ENCODE measurements at regions not wholly inside any gene's neighbourhood (a gene's known extent, or its start where the extent isn't known, plus 50 kb on each side); places are given as distances from the start of the nearest gene placed in this dataset.

DNA sequence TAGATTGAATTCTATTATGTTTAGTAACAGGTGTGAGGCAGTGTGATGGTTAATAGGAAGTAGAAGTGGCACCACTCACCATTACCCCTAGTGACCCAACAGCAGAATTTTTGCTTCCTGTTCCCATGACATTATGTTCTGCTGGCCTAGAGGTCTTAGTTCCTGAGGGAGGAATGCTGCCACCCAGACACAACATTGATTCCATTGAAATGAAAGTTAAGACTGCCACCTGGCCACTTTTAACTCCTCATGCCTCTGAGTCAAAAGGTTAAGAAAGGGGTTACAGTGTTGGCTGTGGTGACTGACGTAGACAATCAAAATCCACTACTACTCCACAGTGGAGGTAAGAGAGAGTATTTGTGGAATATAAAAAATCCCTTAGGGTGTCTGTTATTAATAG lies 218.9 kb upstream of the NMUR2 start:
- no peak for DNase-seq (ENCODE audit: low read depth in 1 of 2, low spot score in 1 of 2)
- Histone ChIP-seq H3K27me3 (ENCODE audit: insufficient read depth, poor library complexity, severe bottlenecking) (no peaks in the 10 kb centered on the region), H3K4me3 (replicated peaks; ENCODE audit: insufficient read depth, low read length) (no peak overlapping the region), H3K27ac (replicated peaks) (no peak overlapping the region)
- TF ChIP-seq, protein P1, sequence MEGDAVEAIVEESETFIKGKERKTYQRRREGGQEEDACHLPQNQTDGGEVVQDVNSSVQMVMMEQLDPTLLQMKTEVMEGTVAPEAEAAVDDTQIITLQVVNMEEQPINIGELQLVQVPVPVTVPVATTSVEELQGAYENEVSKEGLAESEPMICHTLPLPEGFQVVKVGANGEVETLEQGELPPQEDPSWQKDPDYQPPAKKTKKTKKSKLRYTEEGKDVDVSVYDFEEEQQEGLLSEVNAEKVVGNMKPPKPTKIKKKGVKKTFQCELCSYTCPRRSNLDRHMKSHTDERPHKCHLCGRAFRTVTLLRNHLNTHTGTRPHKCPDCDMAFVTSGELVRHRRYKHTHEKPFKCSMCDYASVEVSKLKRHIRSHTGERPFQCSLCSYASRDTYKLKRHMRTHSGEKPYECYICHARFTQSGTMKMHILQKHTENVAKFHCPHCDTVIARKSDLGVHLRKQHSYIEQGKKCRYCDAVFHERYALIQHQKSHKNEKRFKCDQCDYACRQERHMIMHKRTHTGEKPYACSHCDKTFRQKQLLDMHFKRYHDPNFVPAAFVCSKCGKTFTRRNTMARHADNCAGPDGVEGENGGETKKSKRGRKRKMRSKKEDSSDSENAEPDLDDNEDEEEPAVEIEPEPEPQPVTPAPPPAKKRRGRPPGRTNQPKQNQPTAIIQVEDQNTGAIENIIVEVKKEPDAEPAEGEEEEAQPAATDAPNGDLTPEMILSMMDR (IDR thresholded peaks at IDR 0.05; ENCODE audit: insufficient read depth, low read length) = no peak
- TF ChIP-seq GABPA (IDR thresholded peaks at IDR 0.05; ENCODE audit: low read depth) (no peak), POLR2AphosphoS5 (IDR thresholded peaks at IDR 0.05; ENCODE audit: low read depth) (no peak), SPI1 (IDR thresholded peaks at IDR 0.05; ENCODE audit: borderline replicate concordance, low read depth) (no peak)
- TF ChIP-seq, protein P2, sequence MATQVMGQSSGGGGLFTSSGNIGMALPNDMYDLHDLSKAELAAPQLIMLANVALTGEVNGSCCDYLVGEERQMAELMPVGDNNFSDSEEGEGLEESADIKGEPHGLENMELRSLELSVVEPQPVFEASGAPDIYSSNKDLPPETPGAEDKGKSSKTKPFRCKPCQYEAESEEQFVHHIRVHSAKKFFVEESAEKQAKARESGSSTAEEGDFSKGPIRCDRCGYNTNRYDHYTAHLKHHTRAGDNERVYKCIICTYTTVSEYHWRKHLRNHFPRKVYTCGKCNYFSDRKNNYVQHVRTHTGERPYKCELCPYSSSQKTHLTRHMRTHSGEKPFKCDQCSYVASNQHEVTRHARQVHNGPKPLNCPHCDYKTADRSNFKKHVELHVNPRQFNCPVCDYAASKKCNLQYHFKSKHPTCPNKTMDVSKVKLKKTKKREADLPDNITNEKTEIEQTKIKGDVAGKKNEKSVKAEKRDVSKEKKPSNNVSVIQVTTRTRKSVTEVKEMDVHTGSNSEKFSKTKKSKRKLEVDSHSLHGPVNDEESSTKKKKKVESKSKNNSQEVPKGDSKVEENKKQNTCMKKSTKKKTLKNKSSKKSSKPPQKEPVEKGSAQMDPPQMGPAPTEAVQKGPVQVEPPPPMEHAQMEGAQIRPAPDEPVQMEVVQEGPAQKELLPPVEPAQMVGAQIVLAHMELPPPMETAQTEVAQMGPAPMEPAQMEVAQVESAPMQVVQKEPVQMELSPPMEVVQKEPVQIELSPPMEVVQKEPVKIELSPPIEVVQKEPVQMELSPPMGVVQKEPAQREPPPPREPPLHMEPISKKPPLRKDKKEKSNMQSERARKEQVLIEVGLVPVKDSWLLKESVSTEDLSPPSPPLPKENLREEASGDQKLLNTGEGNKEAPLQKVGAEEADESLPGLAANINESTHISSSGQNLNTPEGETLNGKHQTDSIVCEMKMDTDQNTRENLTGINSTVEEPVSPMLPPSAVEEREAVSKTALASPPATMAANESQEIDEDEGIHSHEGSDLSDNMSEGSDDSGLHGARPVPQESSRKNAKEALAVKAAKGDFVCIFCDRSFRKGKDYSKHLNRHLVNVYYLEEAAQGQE (IDR thresholded peaks at IDR 0.05; ENCODE audit: insufficient replicate concordance, low read depth) = no peak

DNA sequence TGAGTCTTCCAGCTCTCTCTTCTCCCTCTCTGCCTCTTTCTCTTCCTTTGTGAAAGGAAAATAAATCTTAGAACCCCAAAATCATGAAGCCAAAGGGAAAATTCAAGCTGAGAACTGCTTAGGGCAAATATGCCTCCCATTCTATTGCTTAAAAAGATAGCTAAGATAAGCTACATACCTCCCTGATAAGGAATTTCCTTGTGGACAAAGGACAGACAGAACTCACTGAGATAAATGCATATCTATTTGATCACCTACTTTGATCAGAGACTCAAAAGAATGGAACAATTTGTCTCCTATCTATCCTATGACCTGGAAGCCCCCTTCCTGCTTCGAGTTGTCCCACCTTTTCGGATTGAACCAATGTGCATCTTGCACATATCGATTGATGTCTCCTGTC lies 220.6 kb upstream of the NMUR2 start:
- Histone ChIP-seq H3K27ac (replicated peaks) (no peak overlapping the region), H3K4me3 (replicated peaks; ENCODE audit: insufficient read depth, low read length) (no peak overlapping the region)

DNA sequence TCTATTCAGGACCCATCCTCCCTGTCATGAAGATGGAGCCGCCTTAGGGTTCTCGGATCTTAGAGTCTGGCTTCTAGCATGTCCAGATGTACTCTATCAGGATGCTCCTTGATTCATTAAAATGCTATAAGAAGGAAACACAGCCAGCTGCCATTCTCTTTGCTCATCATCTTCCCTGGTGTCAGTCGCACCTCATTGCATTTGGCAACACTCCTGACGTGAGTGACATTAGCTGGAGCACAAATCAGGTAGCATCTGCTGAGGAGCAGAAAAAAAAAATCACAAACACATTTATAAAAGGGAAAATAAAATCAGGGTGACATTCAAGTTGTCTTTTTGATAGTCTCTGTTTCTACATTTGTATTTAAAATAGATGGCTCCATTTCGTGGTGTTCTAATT lies 226.1 kb upstream of the NMUR2 start:
- DNase-seq (ENCODE audit: low read depth in 1 of 2, low spot score in 1 of 2) = no peak
- Histone ChIP-seq H3K27ac (replicated peaks) (no peak overlapping the region), H3K27me3 (ENCODE audit: insufficient read depth, poor library complexity, severe bottlenecking) (no peaks in the 10 kb centered on the region), H3K4me3 (replicated peaks; ENCODE audit: insufficient read depth, low read length) (no peak overlapping the region)
- TF ChIP-seq GABPA (IDR thresholded peaks at IDR 0.05; ENCODE audit: low read depth) (no peak), POLR2AphosphoS5 (IDR thresholded peaks at IDR 0.05; ENCODE audit: low read depth) (no peak), SPI1 (IDR thresholded peaks at IDR 0.05; ENCODE audit: borderline replicate concordance, low read depth) (no peak)
- TF ChIP-seq, protein P2 (IDR thresholded peaks at IDR 0.05; ENCODE audit: insufficient replicate concordance, low read depth) = no peak
- TF ChIP-seq, protein P1 (IDR thresholded peaks at IDR 0.05; ENCODE audit: insufficient read depth, low read length) = no peak

More for the DNA sequence above, 220.6 kb upstream of the NMUR2 start:
- TF ChIP-seq SPI1 (IDR thresholded peaks at IDR 0.05; ENCODE audit: borderline replicate concordance, low read depth) (no peak), GABPA (IDR thresholded peaks at IDR 0.05; ENCODE audit: low read depth) (no peak), POLR2AphosphoS5 (IDR thresholded peaks at IDR 0.05; ENCODE audit: low read depth) (no peak)
- TF ChIP-seq, protein P2 (IDR thresholded peaks at IDR 0.05; ENCODE audit: insufficient replicate concordance, low read depth) = no peak
- no peak for DNase-seq (ENCODE audit: low read depth in 1 of 2, low spot score in 1 of 2)
- no peaks in the 10 kb centered on the region for H3K27me3 ChIP-seq (ENCODE audit: insufficient read depth, poor library complexity, severe bottlenecking)
